GM12878 (cell line): ENCODE measurements at regions not wholly inside any gene's neighbourhood (a gene's known extent, or its start where the extent isn't known, plus 50 kb on each side); places are given as distances from the start of the nearest gene placed in this dataset.

Experiments used
- ATAC-seq: fragments of 200-7000 bp; cut with Tn5 transposase; 3 replicates; pipeline ENCODE4 v1.9.1; 2020; ENCODE audit warnings: mild to moderate bottlenecking, moderate library complexity
- BruUV-seq: library from RNA; stranded (reverse); fragments of 400-500 nt; replicated peaks from 2 replicates; lab custom pipeline; 2021; lab: Mats Ljungman, UMichigan
- CTCF ChIA-PET: fragments of 300-600 bp; sonication (Branson Sonifier 250); formaldehyde crosslinking; extraction: SDS; loops from one replicate; lab custom pipeline; 2021; ENCODE audit warnings: inconsistent platforms; lab: Yijun Ruan, JAX
- POLR2A ChIA-PET: fragments of 350-600 bp; formaldehyde crosslinking; extraction: SDS; loops from one replicate; lab custom pipeline; 2021; ENCODE audit warnings: inconsistent platforms; lab: Charles Lee
- RAD21 ChIA-PET: fragments of 300-600 bp; sonication (Branson Sonifier 250); formaldehyde crosslinking; loops from one replicate; lab custom pipeline; 2023; ENCODE audit warnings: antibody characterized with exemption; ENCODE audit not compliant: unreplicated experiment; lab: Charles Lee
- SMC1A ChIA-PET: fragments of 300-600 bp; sonication (Branson Sonifier 250); formaldehyde crosslinking; loops from one replicate; lab custom pipeline; 2023; ENCODE audit not compliant: unreplicated experiment, uncharacterized antibody; lab: Charles Lee
- DNase-seq: peaks from one replicate; pipeline ENCODE4 v3.0.0-alpha.2; 2011; ENCODE audit warnings: low read depth, low spot score
- FAIRE-seq: peaks from 3 replicates; lab custom pipeline; 2011; peaks lifted over from hg19 to GRCh38; lab: Jason Lieb, UNC
- H2AFZ ChIP-seq: 2 replicates; pipeline ENCODE4 v1.6.0; 2011; ENCODE audit warnings: low read depth, low read length, control low read depth; ENCODE audit not compliant: control insufficient read depth
- H3K27ac ChIP-seq: 2 replicates; pipeline ENCODE4 v1.5.1; 2011; ENCODE audit warnings: control low read depth; ENCODE audit not compliant: control insufficient read depth, insufficient read depth
- H3K27me3 ChIP-seq, 2 experiments: replicated peaks in 1 of 2; 2 replicates each; pipeline versions ENCODE4 v1.6.0 to v1.6.1; 2011; ENCODE audit warnings: low read length in 1 of 2; ENCODE audit not compliant: control insufficient read depth in 2 of 2, insufficient read depth in 2 of 2
- H3K36me3 ChIP-seq, 2 experiments: 2 replicates each; pipeline ENCODE4 v1.5.1; 2011; ENCODE audit warnings: low read length in 1 of 2; ENCODE audit not compliant: control insufficient read depth in 2 of 2, insufficient read depth in 2 of 2
- H3K4me1 ChIP-seq: 2 replicates; pipeline ENCODE4 v1.6.1; 2011; ENCODE audit warnings: mild to moderate bottlenecking, low read length, moderate library complexity, mixed read lengths; ENCODE audit not compliant: control insufficient read depth, insufficient read depth
- H3K4me2 ChIP-seq: 2 replicates; pipeline ENCODE4 v1.6.0; 2011; ENCODE audit warnings: control low read depth; ENCODE audit not compliant: control insufficient read depth, insufficient read depth
- H3K4me3 ChIP-seq: fragments of 200-600 bp; sonication (generic); 2 replicates; pipeline ENCODE4 v1.5.1; 2016
- H3K79me2 ChIP-seq: 2 replicates; pipeline ENCODE4 v1.6.0; 2011; ENCODE audit warnings: low read length; ENCODE audit not compliant: control insufficient read depth, insufficient read depth
- H3K9ac ChIP-seq: 2 replicates; pipeline ENCODE4 v1.8.0; 2011; ENCODE audit warnings: low read length, control low read depth, mixed read lengths; ENCODE audit not compliant: control insufficient read depth, insufficient read depth
- H3K9me3 ChIP-seq: replicated peaks from 3 replicates; pipeline ENCODE4 v1.5.1; 2011; ENCODE audit warnings: mild to moderate bottlenecking, low read length; ENCODE audit not compliant: control insufficient read depth, insufficient read depth
- H4K20me1 ChIP-seq: 2 replicates; pipeline ENCODE4 v1.6.0; 2011; ENCODE audit not compliant: control insufficient read depth, insufficient read depth
- BMI1 ChIP-seq: fragments of 450-650 bp; IDR thresholded peaks from 2 replicates; pipeline ENCODE4 v1.6.1; 2016; ENCODE audit warnings: mild to moderate bottlenecking, moderate library complexity, borderline replicate concordance
- FOS ChIP-seq: IDR thresholded peaks from 3 replicates; pipeline ENCODE4 v1.6.1; 2011; ENCODE audit warnings: borderline replicate concordance; ENCODE audit not compliant: insufficient read length; ENCODE audit errors: extremely low read depth
- IKZF1 ChIP-seq: fragments of 450-650 bp; conservative IDR thresholded peaks from 2 replicates; pipeline ENCODE4 v1.6.1; 2017; ENCODE audit warnings: antibody characterized with exemption, mild to moderate bottlenecking
- IRF3 ChIP-seq: fragments of 450-650 bp; IDR thresholded peaks from 2 replicates; pipeline ENCODE4 v1.6.1; 2014; ENCODE audit warnings: mild to moderate bottlenecking
- NFXL1 ChIP-seq: fragments of 450-650 bp; IDR thresholded peaks from 2 replicates; pipeline ENCODE4 v1.6.1; 2017; ENCODE audit warnings: antibody characterized with exemption, mild to moderate bottlenecking, borderline replicate concordance
- NFYA ChIP-seq: IDR thresholded peaks from 2 replicates; pipeline ENCODE4 v1.6.1; 2011; ENCODE audit warnings: low read depth, mild to moderate bottlenecking, low read length, improper control_type of control experiment, borderline replicate concordance
- NFYB ChIP-seq: IDR thresholded peaks from 2 replicates; pipeline ENCODE4 v1.6.1; 2011; ENCODE audit warnings: low read depth, mild to moderate bottlenecking, low read length, improper control_type of control experiment, moderate library complexity; ENCODE audit not compliant: insufficient read depth
- NR2C2 ChIP-seq: IDR thresholded peaks from 2 replicates; pipeline ENCODE4 v1.6.1; 2011; ENCODE audit warnings: borderline replicate concordance, low read depth; ENCODE audit not compliant: control insufficient read depth, insufficient read length
- POU2F2 ChIP-seq: IDR thresholded peaks from 3 replicates; pipeline ENCODE4 v1.6.1; 2011; ENCODE audit warnings: low read depth, mild to moderate bottlenecking, low read length, borderline replicate concordance
- SUPT20H ChIP-seq: IDR thresholded peaks from 2 replicates; pipeline ENCODE4 v1.6.1; 2011; ENCODE audit warnings: low read depth, mild to moderate bottlenecking, low read length, moderate library complexity, borderline replicate concordance; ENCODE audit not compliant: control insufficient read depth
- TCF12 ChIP-seq: IDR thresholded peaks from 2 replicates; pipeline ENCODE4 v1.6.1; 2011; ENCODE audit warnings: low read depth, mild to moderate bottlenecking, low read length
- WGBS: methylation state at CpG from one replicate; pipeline ENCODE4 v1.1.6; 2016; ENCODE audit warnings: low lambda C conversion rate; ENCODE audit not compliant: insufficient replicate concordance, insufficient coverage; ENCODE audit errors: missing lambda C conversion rate; 5-methylcytosine and 5-hydroxymethylcytosine counted together
- in situ Hi-C: fragments of 300-500 bp; cut with MboI; formaldehyde crosslinking; loops from 9 replicates; pipeline ENCODE4 v1.14.3; 2018; ENCODE audit warnings: mixed read lengths
- intact Hi-C: fragments of 100-400 bp; cut with micrococcal nuclease; formaldehyde crosslinking; loops from one replicate; pipeline ENCODE4 v1.14.2; 2022; ENCODE audit not compliant: unreplicated experiment

GRCh38 chr11:109076870-109077269 lies 345.1 kb upstream of the C11orf87 start:
- POLR2A ChIA-PET = interaction anchor here (0.9 kb wide), 1 partner anchor 10 kb away, joined by 3 read pairs; no protein-coding TSS in a partner anchor
- FAIRE-seq (no peak), ATAC-seq (no peak), DNase-seq (no peak)
- H3K79me2 ChIP-seq = no peaks in the 10 kb centered on the region
- no peaks in the 10 kb centered on the region for H3K4me1 ChIP-seq
- BruUV-seq = no TSS peak
- no peaks in the 10 kb centered on the region for H3K9me3 ChIP-seq
- no peaks in the 10 kb centered on the region; a peak in 1 of 4 replicates for H3K27me3 ChIP-seq
- CTCF ChIA-PET = interaction anchor here (2.1 kb wide), 1 partner anchor 13 kb away, joined by 5 read pairs; no protein-coding TSS in a partner anchor
- no peak overlapping the region for H3K9ac ChIP-seq
- in situ Hi-C loops (no loop called here), intact Hi-C loops (no loop called here)
- no peaks in the 10 kb centered on the region for H4K20me1 ChIP-seq
- WGBS = 2% methylated on average over 2 of the region's 2 CpGs
- no peaks in the 10 kb centered on the region for H3K36me3 ChIP-seq
- TF ChIP-seq IRF3 = no peak
- TF ChIP-seq NFXL1 = no peak
- TF ChIP-seq POU2F2 = no peak
- TF ChIP-seq FOS = no peak
- TF ChIP-seq IKZF1 = no peak
- TF ChIP-seq NFYB = no peak
- no peak for TF ChIP-seq SUPT20H
- TF ChIP-seq BMI1 = no peak
- TF ChIP-seq NFYA = no peak
- no peak for TF ChIP-seq NR2C2
- no peak for TF ChIP-seq TCF12
- H3K4me3 ChIP-seq = no peak overlapping the region
- no peak overlapping the region for H2AFZ ChIP-seq
- no peak overlapping the region for H3K4me2 ChIP-seq
- no peak overlapping the region for H3K27ac ChIP-seq
- RAD21 ChIA-PET = no interaction called here
- SMC1A ChIA-PET = interaction anchor here (0.6 to 1.4 kb wide), 3 partner anchors 337 to 427 kb away, joined by 3 to 4 read pairs (median 3); no protein-coding TSS in a partner anchor
